ENCODE measurements at regions not wholly inside any gene's neighbourhood (a gene's known extent, or its start where the extent isn't known, plus 50 kb on each side); places are given as distances from the start of the nearest gene placed in this dataset.

- no peak overlapping the region for H3K27ac ChIP-seq (ENCODE audit: insufficient read depth, low read length)
- TF ChIP-seq CTCF (conservative IDR thresholded peaks at IDR 0.05 in 1 of 2, IDR thresholded peaks at IDR 0.05 in 1 of 2; ENCODE audit: low read depth in 1 of 2, low read length in 2 of 2), result no peak
- TF ChIP-seq EZH2 (IDR thresholded peaks at IDR 0.05; ENCODE audit: low read length, missing control alignments), result no peak
Measured at GRCh38 chr13:40495621-40496001, 170.8 kb downstream of the FOXO1 start.

DNA sequence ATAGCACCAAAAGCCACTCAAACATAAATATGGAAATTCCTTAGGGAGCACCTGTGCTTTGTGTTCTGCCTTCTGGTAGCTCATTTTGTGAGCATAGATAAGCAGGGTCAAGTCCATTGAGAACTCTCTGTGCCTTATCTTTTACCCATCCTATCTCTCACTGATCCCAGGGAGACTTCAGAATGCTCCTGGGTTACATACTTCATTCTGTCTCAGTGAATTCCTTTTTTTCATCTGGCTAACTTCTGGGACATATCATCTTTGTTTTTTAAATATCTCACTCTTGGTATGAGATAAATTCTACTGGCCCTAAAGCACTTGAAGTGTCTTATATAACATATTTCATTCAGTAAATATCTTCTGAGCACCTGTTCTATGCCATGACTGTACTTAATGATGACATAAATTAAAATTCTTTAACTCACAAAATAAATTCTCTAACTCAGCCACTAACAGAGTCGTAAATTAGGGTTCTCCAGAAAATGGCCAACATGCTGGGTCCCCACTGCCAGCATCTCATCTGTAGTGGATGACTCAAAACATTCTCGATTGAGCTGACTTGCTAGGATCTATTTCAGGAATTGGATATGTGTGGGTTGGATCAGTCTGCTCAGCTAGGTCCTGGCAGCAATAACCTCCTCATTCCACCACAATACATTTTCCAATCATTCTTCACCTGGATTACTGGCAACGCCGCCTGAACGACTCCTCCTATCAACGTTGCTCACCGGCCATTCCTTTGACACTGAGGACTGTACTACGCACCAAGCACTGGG is 170.2 kb downstream of the FOXO1 start:
- Histone ChIP-seq H3K4me2 (ENCODE audit: extremely low read depth, insufficient read depth, low read length) (no peak overlapping the region), H3K4me1 (ENCODE audit: control insufficient read depth, extremely low read depth, insufficient read depth, low read length) (no peaks in the 10 kb centered on the region), H3K27ac (ENCODE audit: insufficient read depth, low read length) (no peak overlapping the region), H3K79me2 (ENCODE audit: control insufficient read depth, insufficient read depth, low read length) (no peaks in the 10 kb centered on the region), H3K4me3 (replicated peaks in 1 of 4; ENCODE audit: control extremely low read depth in 1 of 4, insufficient read depth in 1 of 4, low read depth in 3 of 4, low read length in 4 of 4) (no peak overlapping the region), H4K20me1 (ENCODE audit: control insufficient read depth, extremely low read depth, insufficient read depth, low read length) (no peaks in the 10 kb centered on the region), H3K27me3 (ENCODE audit: control insufficient read depth, insufficient read depth, low read length) (no peaks in the 10 kb centered on the region), H3K36me3 (ENCODE audit: control insufficient read depth, insufficient read depth, low read length) (no peaks in the 10 kb centered on the region), H3K9ac (ENCODE audit: insufficient read depth, low read length) (no peak overlapping the region), H3K9me3 (ENCODE audit: control insufficient read depth, insufficient read depth, low read depth, low read length) (no peaks in the 10 kb centered on the region), H2AFZ (ENCODE audit: low read length) (no peak overlapping the region)
- no peak for TF ChIP-seq EZH2 (IDR thresholded peaks at IDR 0.05; ENCODE audit: low read length, missing control alignments)
- no peak for TF ChIP-seq CTCF (conservative IDR thresholded peaks at IDR 0.05 in 1 of 2, IDR thresholded peaks at IDR 0.05 in 1 of 2; ENCODE audit: low read depth in 1 of 2, low read length in 2 of 2)
- DNase-seq (ENCODE audit: low read depth in 2 of 2), result peak in 1 of 2 donors; percentile 79

More at GRCh38 chr13:40495621-40496001, 170.8 kb downstream of the FOXO1 start:
- H4K20me1 ChIP-seq (ENCODE audit: control insufficient read depth, extremely low read depth, insufficient read depth, low read length), result no peaks in the 10 kb centered on the region
- H3K27me3 ChIP-seq (ENCODE audit: control insufficient read depth, insufficient read depth, low read length), result no peaks in the 10 kb centered on the region
- no peaks in the 10 kb centered on the region for H3K36me3 ChIP-seq (ENCODE audit: control insufficient read depth, insufficient read depth, low read length)
- no peaks in the 10 kb centered on the region for H3K79me2 ChIP-seq (ENCODE audit: control insufficient read depth, insufficient read depth, low read length)
- no peaks in the 10 kb centered on the region for H3K4me1 ChIP-seq (ENCODE audit: control insufficient read depth, extremely low read depth, insufficient read depth, low read length)
- no peak overlapping the region for H3K4me3 ChIP-seq (replicated peaks in 1 of 4; ENCODE audit: control extremely low read depth in 1 of 4, insufficient read depth in 1 of 4, low read depth in 3 of 4, low read length in 4 of 4)
- no peak for DNase-seq (ENCODE audit: low read depth in 2 of 2)
- H3K9ac ChIP-seq (ENCODE audit: insufficient read depth, low read length), result no peak overlapping the region
- no peak overlapping the region for H2AFZ ChIP-seq (ENCODE audit: low read length)
- no peaks in the 10 kb centered on the region for H3K9me3 ChIP-seq (ENCODE audit: control insufficient read depth, insufficient read depth, low read depth, low read length)
- H3K4me2 ChIP-seq (ENCODE audit: extremely low read depth, insufficient read depth, low read length), result no peak overlapping the region

DNA sequence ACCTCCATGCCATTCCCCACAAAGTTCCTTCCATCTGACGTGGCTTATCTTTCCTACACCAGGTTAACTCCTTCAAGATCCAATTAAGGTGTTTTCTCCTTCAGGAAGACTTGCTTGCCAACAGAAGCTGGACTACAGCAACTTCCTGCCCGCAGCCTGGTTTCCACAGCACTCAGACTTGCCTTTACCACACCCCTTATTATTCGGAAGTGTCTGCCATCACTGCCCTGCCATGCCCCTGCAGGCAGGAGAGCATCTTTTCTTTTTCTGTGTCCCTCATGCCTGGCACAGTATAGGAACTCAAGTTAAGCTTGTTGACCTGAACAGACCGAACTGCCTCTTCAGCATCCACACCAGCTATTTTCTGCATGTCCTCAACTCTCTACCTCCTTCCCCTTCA is 168.0 kb downstream of the FOXO1 start:
- no peak for TF ChIP-seq CTCF (conservative IDR thresholded peaks at IDR 0.05 in 1 of 2, IDR thresholded peaks at IDR 0.05 in 1 of 2; ENCODE audit: low read depth in 1 of 2, low read length in 2 of 2)
- no peak for TF ChIP-seq EZH2 (IDR thresholded peaks at IDR 0.05; ENCODE audit: low read length, missing control alignments)
- Histone ChIP-seq H3K4me2 (ENCODE audit: extremely low read depth, insufficient read depth, low read length) (no peak overlapping the region), H4K20me1 (ENCODE audit: control insufficient read depth, extremely low read depth, insufficient read depth, low read length) (no peaks in the 10 kb centered on the region), H3K9me3 (ENCODE audit: control insufficient read depth, insufficient read depth, low read depth, low read length) (no peaks in the 10 kb centered on the region), H3K4me1 (ENCODE audit: control insufficient read depth, extremely low read depth, insufficient read depth, low read length) (no peaks in the 10 kb centered on the region), H3K36me3 (ENCODE audit: control insufficient read depth, insufficient read depth, low read length) (no peaks in the 10 kb centered on the region), H3K27me3 (ENCODE audit: control insufficient read depth, insufficient read depth, low read length) (no peaks in the 10 kb centered on the region), H3K4me3 (replicated peaks in 1 of 4; ENCODE audit: control extremely low read depth in 1 of 4, insufficient read depth in 1 of 4, low read depth in 3 of 4, low read length in 4 of 4) (no peak overlapping the region), H2AFZ (ENCODE audit: low read length) (no peak overlapping the region), H3K27ac (ENCODE audit: insufficient read depth, low read length) (no peak overlapping the region), H3K79me2 (ENCODE audit: control insufficient read depth, insufficient read depth, low read length) (no peaks in the 10 kb centered on the region), H3K9ac (ENCODE audit: insufficient read depth, low read length) (no peak overlapping the region)
- DNase-seq (ENCODE audit: low read depth in 2 of 2), result no peak

Measured in fibroblast of lung (primary cell).